Activated naive CD8-positive, alpha-beta T cell treated with anti-CD3 and anti-CD28 coated beads, Interleukin-2, amount 10 ng/mL, durations not matched to agents 7 days and 5 days (primary cell): ENCODE measurements at regions not wholly inside any gene's neighbourhood (a gene's known extent, or its start where the extent isn't known, plus 50 kb on each side); places are given as distances from the start of the nearest gene placed in this dataset.
"Not testable (repeated sequence)": the region's sequence is repeated elsewhere in the genome, so short reads cannot be mapped to it uniquely, and the experiment has no call there.

Experiments used
- ATAC-seq: fragments of 150-1000 bp; cut with Tn5 transposase; one replicate; pipeline ENCODE4 v1.10.0; 2021; ENCODE audit warnings: low read depth, moderate library complexity
- POLR2A ChIA-PET: fragments of 350-600 bp; sonication (Branson Sonifier 250); formaldehyde crosslinking; loops from one replicate; lab custom pipeline; 2021; ENCODE audit warnings: antibody characterized with exemption; lab: Charles Lee
- DNase-seq: peaks from one replicate; pipeline ENCODE4 v3.0.0; 2021
- H3K27ac Mint-ChIP-seq: one replicate; pipeline ENCODE4 v1.8.0; 2022; ENCODE audit warnings: mild to moderate bottlenecking, mixed read lengths
- H3K27me3 Mint-ChIP-seq: one replicate; pipeline ENCODE4 v1.8.0; 2022; ENCODE audit warnings: mild to moderate bottlenecking, moderate library complexity, mixed read lengths
- H3K36me3 Mint-ChIP-seq: one replicate; pipeline ENCODE4 v1.8.0; 2021; ENCODE audit warnings: mild to moderate bottlenecking, mixed read lengths
- H3K4me1 Mint-ChIP-seq: one replicate; pipeline ENCODE4 v1.8.0; 2021; ENCODE audit warnings: mixed read lengths
- H3K4me3 Mint-ChIP-seq: one replicate; pipeline ENCODE4 v1.8.0; 2022; ENCODE audit warnings: mild to moderate bottlenecking, moderate library complexity, mixed read lengths
- H3K9me3 Mint-ChIP-seq: one replicate; pipeline ENCODE4 v1.8.0; 2021; ENCODE audit warnings: mixed read lengths

- no peak for DNase-seq
Observed at GRCh38 chr12:131445184-131445774, 265.6 kb upstream of the SFSWAP start.

GRCh38 chr12:131445795-131446194, 265.1 kb upstream of the SFSWAP start:
- Mint-ChIP-seq H3K9me3 (peaks cover 2% of the 10 kb centered on the region), H3K4me3 (no peak overlapping the region), H3K36me3 (no peaks in the 10 kb centered on the region), H3K4me1 (no peaks in the 10 kb centered on the region), H3K27me3 (peaks cover 6% of the 10 kb centered on the region), H3K27ac (no peak overlapping the region)
- ATAC-seq = no peak
- POLR2A ChIA-PET = no interaction called here
- no peak for DNase-seq

More at GRCh38 chr12:131445184-131445774, 265.6 kb upstream of the SFSWAP start:
- Mint-ChIP-seq H3K27ac (no peak overlapping the region), H3K4me1 (no peaks in the 10 kb centered on the region), H3K9me3 (peaks cover 2% of the 10 kb centered on the region), H3K27me3 (peaks cover under 1% of the 10 kb centered on the region), H3K36me3 (no peaks in the 10 kb centered on the region), H3K4me3 (no peak overlapping the region)
- no peak for ATAC-seq
- POLR2A ChIA-PET = no interaction called here

GRCh38 chr12:131447636-131448035, 263.3 kb upstream of the SFSWAP start:
- H3K27me3 Mint-ChIP-seq, H3K9me3 Mint-ChIP-seq, DNase-seq, ATAC-seq, H3K4me1 Mint-ChIP-seq, H3K27ac Mint-ChIP-seq, H3K4me3 Mint-ChIP-seq, H3K36me3 Mint-ChIP-seq, POLR2A ChIA-PET: not testable (repeated sequence)

- POLR2A ChIA-PET = no interaction called here
- H3K36me3 Mint-ChIP-seq = no peaks in the 10 kb centered on the region
- H3K27me3 Mint-ChIP-seq = peaks cover 11% of the 10 kb centered on the region
- H3K4me1 Mint-ChIP-seq = no peaks in the 10 kb centered on the region
- ATAC-seq (no peak), DNase-seq (no peak)
- H3K27ac Mint-ChIP-seq = no peak overlapping the region
- H3K4me3 Mint-ChIP-seq = no peak overlapping the region
- H3K9me3 Mint-ChIP-seq = peaks cover 2% of the 10 kb centered on the region
Observed at GRCh38 chr12:131448254-131448795, 262.6 kb upstream of the SFSWAP start.

GRCh38 chr12:131449027-131449426, 261.9 kb upstream of the SFSWAP start:
- Mint-ChIP-seq H3K27me3 (peaks cover 11% of the 10 kb centered on the region), H3K4me1 (no peaks in the 10 kb centered on the region), H3K36me3 (no peaks in the 10 kb centered on the region), H3K27ac (no peak overlapping the region), H3K9me3 (peaks cover 2% of the 10 kb centered on the region), H3K4me3 (no peak overlapping the region)
- ATAC-seq (no peak), DNase-seq (no peak)
- POLR2A ChIA-PET = no interaction called here

GRCh38 chr12:131452444-131452860, 258.4 kb upstream of the SFSWAP start:
- DNase-seq (no peak), ATAC-seq (peak; percentile 54)
- Mint-ChIP-seq H3K9me3 (peaks cover 2% of the 10 kb centered on the region), H3K4me1 (no peaks in the 10 kb centered on the region), H3K4me3 (no peak overlapping the region), H3K27me3 (peaks cover 11% of the 10 kb centered on the region), H3K27ac (no peak overlapping the region), H3K36me3 (no peaks in the 10 kb centered on the region)
- POLR2A ChIA-PET = no interaction called here

DNA sequence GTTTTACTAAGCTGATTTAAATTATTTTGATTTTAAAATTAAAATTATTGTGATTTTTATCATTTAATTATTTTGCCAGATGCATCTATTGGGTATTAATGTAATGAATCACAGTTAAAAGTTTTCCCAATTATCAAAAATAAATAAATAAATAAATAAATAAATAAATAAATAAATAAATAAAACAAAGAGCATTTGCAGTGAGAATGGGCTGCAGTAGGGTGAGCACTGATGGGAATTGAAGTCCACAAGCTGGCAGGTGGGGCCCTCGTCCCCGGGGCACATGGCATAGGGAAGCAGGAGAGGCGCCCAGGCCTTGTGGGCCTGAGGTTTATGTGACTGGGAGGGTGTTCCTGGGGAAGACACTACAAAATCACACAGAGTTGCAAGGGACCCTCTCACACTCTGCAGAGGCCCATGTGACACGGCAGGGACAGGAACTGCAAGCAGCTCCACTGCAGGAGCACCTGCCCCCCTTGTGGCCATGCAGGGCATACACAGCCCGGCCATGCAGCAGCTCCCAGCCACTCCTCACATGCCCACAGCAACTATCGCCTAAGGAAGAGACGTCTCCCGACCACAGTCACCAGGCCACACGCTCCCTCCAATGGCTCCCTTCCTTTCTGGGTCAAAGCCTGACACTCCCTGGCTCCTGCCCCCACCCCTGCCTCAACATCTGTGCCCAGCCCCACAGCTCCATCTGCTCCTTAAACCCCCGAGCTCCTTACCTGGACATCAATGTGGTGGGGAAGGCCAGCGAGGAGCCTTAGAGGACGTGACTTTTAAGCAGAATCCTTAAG, 256.3 kb upstream of the SFSWAP start:
- DNase-seq (no peak), ATAC-seq (peak; percentile 80)
- Mint-ChIP-seq H3K27me3 (peaks cover 11% of the 10 kb centered on the region), H3K36me3 (no peaks in the 10 kb centered on the region), H3K9me3 (no peaks in the 10 kb centered on the region), H3K4me1 (no peaks in the 10 kb centered on the region), H3K4me3 (no peak overlapping the region), H3K27ac (no peak overlapping the region)
- POLR2A ChIA-PET = no interaction called here

DNA sequence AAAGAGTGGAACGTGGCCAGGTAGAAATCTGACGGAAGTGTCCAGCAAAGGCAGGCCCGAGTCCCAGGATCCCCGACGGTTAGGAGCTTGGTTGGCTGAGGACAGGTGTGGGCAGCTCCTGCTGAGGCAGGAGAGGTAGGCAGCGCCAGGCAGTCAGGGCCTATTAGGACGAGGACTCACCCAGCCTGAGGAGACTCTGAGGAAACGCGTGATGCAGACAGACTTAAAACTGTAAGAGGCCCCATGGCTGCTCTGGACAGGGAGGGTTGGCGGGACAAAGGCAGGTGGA, 255.7 kb upstream of the SFSWAP start:
- no peaks in the 10 kb centered on the region for H3K4me1 Mint-ChIP-seq
- POLR2A ChIA-PET = no interaction called here
- peaks cover 11% of the 10 kb centered on the region for H3K27me3 Mint-ChIP-seq
- H3K4me3 Mint-ChIP-seq = no peak overlapping the region
- H3K36me3 Mint-ChIP-seq = no peaks in the 10 kb centered on the region
- no peak overlapping the region for H3K27ac Mint-ChIP-seq
- no peak for DNase-seq
- ATAC-seq = no peak
- no peaks in the 10 kb centered on the region for H3K9me3 Mint-ChIP-seq

- H3K27me3 Mint-ChIP-seq = peaks cover 6% of the 10 kb centered on the region
- H3K36me3 Mint-ChIP-seq = no peaks in the 10 kb centered on the region
- no peaks in the 10 kb centered on the region for H3K4me1 Mint-ChIP-seq
- no peak overlapping the region for H3K4me3 Mint-ChIP-seq
- DNase-seq = no peak
- no peaks in the 10 kb centered on the region for H3K9me3 Mint-ChIP-seq
- POLR2A ChIA-PET = no interaction called here
- ATAC-seq = no peak
- no peak overlapping the region for H3K27ac Mint-ChIP-seq
Observed at GRCh38 chr12:131455581-131456110, 255.2 kb upstream of the SFSWAP start.

- Mint-ChIP-seq H3K36me3 (no peaks in the 10 kb centered on the region), H3K9me3 (no peaks in the 10 kb centered on the region), H3K4me3 (no peak overlapping the region), H3K4me1 (no peaks in the 10 kb centered on the region), H3K27ac (no peak overlapping the region), H3K27me3 (peaks cover 4% of the 10 kb centered on the region)
- POLR2A ChIA-PET = no interaction called here
- no peak for DNase-seq
- ATAC-seq = no peak
Observed at GRCh38 chr12:131456301-131457027, 254.4 kb upstream of the SFSWAP start.

GRCh38 chr12:131457028-131457310, 253.9 kb upstream of the SFSWAP start:
- H3K4me1 Mint-ChIP-seq = no peaks in the 10 kb centered on the region
- POLR2A ChIA-PET = no interaction called here
- no peak for ATAC-seq

DNA sequence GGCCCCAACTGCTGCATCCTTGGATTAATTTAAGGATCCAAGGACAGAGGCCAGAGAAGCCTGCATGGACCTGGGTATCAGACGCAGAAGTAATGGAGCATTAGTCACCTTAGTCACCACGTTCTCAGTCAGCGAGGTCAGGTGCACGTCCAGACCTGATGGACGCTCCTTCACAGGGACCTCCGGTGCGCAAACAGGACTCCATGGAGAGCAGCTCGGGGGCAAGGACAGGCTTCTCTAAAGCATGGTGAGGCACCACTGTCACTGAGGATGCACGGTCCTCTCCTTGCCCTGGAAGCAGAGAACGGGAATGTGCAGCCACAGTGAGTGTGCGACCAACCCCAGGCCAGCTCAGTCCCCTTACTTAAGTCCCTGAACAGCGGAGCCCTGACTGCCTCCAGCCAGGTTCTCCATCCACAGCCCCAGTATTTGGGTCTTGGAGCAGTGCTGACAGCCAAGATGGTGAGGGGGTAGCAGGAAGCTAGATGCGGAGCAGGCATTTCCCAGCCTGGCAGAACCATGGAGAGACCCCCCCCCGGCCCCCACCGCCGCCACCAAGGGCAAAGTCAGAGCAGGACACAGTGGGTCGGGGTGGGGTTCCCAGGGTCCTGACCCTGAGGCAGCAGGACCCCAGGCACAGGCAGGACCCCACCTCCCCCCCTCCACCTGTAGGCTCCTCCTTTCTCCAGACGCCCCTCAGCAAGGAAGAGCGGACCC, 253.4 kb upstream of the SFSWAP start:
- ATAC-seq (no peak), DNase-seq (no peak)
- no peak overlapping the region for H3K4me3 Mint-ChIP-seq
- H3K36me3 Mint-ChIP-seq = no peaks in the 10 kb centered on the region
- POLR2A ChIA-PET = no interaction called here
- H3K27ac Mint-ChIP-seq = no peak overlapping the region
- peaks cover 4% of the 10 kb centered on the region for H3K27me3 Mint-ChIP-seq
- H3K9me3 Mint-ChIP-seq = no peaks in the 10 kb centered on the region
- no peaks in the 10 kb centered on the region for H3K4me1 Mint-ChIP-seq

More at GRCh38 chr12:131457028-131457310, 253.9 kb upstream of the SFSWAP start:
- Mint-ChIP-seq H3K27ac (no peak overlapping the region), H3K4me3 (no peak overlapping the region), H3K27me3 (peaks cover 4% of the 10 kb centered on the region), H3K9me3 (no peaks in the 10 kb centered on the region), H3K36me3 (no peaks in the 10 kb centered on the region)
- DNase-seq = no peak

DNA sequence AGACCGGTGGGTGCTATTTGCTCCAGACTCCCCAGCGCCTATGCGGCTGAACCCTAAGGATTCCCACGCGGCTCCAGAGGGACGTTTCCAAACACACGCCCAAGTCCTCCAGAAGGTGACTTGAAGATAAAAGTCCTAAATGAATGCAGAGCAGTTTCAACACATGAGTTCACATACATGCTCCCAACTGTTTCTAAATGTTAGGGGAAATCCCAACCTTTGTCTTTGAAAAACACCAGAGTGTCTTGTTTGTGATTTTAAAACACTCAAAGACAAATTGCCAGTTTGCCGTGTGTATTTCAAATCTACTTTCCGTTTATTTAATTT, 252.9 kb upstream of the SFSWAP start:
- POLR2A ChIA-PET = no interaction called here
- H3K27me3 Mint-ChIP-seq = peaks cover 3% of the 10 kb centered on the region
- H3K4me1 Mint-ChIP-seq = no peaks in the 10 kb centered on the region
- DNase-seq (no peak), ATAC-seq (no peak)
- H3K27ac Mint-ChIP-seq = no peak overlapping the region
- no peak overlapping the region for H3K4me3 Mint-ChIP-seq
- no peaks in the 10 kb centered on the region for H3K36me3 Mint-ChIP-seq
- H3K9me3 Mint-ChIP-seq = no peaks in the 10 kb centered on the region
